WERI-Rb-1 (cell line): ENCODE measurements at regions not wholly inside any gene's neighbourhood (a gene's known extent, or its start where the extent isn't known, plus 50 kb on each side); places are given as distances from the start of the nearest gene placed in this dataset.

Experiments used
- DNase-seq: peaks from one replicate; pipeline ENCODE4 v3.0.0-alpha.2; 2020
- H3K27ac ChIP-seq: fragments of 250-450 bp; sonication (Bioruptor Pico); 2 replicates; pipeline ENCODE4 v1.5.1; 2020; ENCODE audit warnings: mild to moderate bottlenecking, moderate library complexity
- H3K27me3 ChIP-seq: fragments of 250-450 bp; sonication (Bioruptor Pico); 2 replicates; pipeline ENCODE4 v1.5.1; 2021; ENCODE audit warnings: mild to moderate bottlenecking, low read depth, moderate library complexity; ENCODE audit not compliant: insufficient read depth, severe bottlenecking
- H3K36me3 ChIP-seq: fragments of 250-450 bp; sonication (Bioruptor Pico); 2 replicates; pipeline ENCODE4 v1.5.1; 2020; ENCODE audit warnings: mild to moderate bottlenecking, moderate library complexity
- H3K4me3 ChIP-seq: 2 replicates; pipeline ENCODE4 v1.5.1; 2011; ENCODE audit warnings: low read depth, mild to moderate bottlenecking, control low read depth, low read length
- H3K9me3 ChIP-seq: fragments of 250-450 bp; sonication (Bioruptor Pico); 2 replicates; pipeline ENCODE4 v1.5.1; 2021; ENCODE audit warnings: mild to moderate bottlenecking, moderate library complexity; ENCODE audit not compliant: severe bottlenecking
- CTCF ChIP-seq: IDR thresholded peaks from 2 replicates; pipeline ENCODE4 v1.5.1; 2011; ENCODE audit warnings: low read depth, mild to moderate bottlenecking, control low read depth, inconsistent platforms, low read length

- Histone ChIP-seq H3K27ac (peak overlapping the region; percentile 46), H3K27me3 (no peaks in the 10 kb centered on the region), H3K36me3 (no peaks in the 10 kb centered on the region), H3K9me3 (no peaks in the 10 kb centered on the region), H3K4me3 (peak overlapping the region; percentile 83)
- TF ChIP-seq CTCF: peak; percentile 6; the same call in 1 of the 2 replicates
- DNase-seq: peak; percentile 76
These were observed 67.3 kb upstream of the AKT3 start for GRCh38 chr1:243917177-243917862.

- H3K4me3 ChIP-seq: no peak overlapping the region
- no peak overlapping the region for H3K27ac ChIP-seq
- H3K27me3 ChIP-seq: no peaks in the 10 kb centered on the region
- no peaks in the 10 kb centered on the region for H3K9me3 ChIP-seq
- no peaks in the 10 kb centered on the region for H3K36me3 ChIP-seq
- DNase-seq: no peak
- no peak for TF ChIP-seq CTCF
These were observed 66.1 kb upstream of the AKT3 start for GRCh38 chr1:243916160-243916559.

- no peak for DNase-seq
- H3K4me3 ChIP-seq: no peak overlapping the region
- H3K36me3 ChIP-seq: no peaks in the 10 kb centered on the region
- no peak for TF ChIP-seq CTCF
- H3K27me3 ChIP-seq: no peaks in the 10 kb centered on the region
- no peak overlapping the region for H3K27ac ChIP-seq
- H3K9me3 ChIP-seq: no peaks in the 10 kb centered on the region
These were observed 62.3 kb upstream of the AKT3 start for GRCh38 chr1:243912347-243912746.

- Histone ChIP-seq H3K27me3 (no peaks in the 10 kb centered on the region), H3K36me3 (no peaks in the 10 kb centered on the region), H3K27ac (no peak overlapping the region), H3K9me3 (no peaks in the 10 kb centered on the region), H3K4me3 (no peak overlapping the region)
- DNase-seq: no peak
- TF ChIP-seq CTCF: no peak
These were observed 60.6 kb upstream of the AKT3 start for GRCh38 chr1:243910607-243911006.

- Histone ChIP-seq H3K4me3 (no peak overlapping the region), H3K27ac (no peak overlapping the region), H3K9me3 (no peaks in the 10 kb centered on the region), H3K27me3 (no peaks in the 10 kb centered on the region), H3K36me3 (no peaks in the 10 kb centered on the region)
- TF ChIP-seq CTCF: no peak
- DNase-seq: no peak
These were observed 53.9 kb upstream of the AKT3 start for GRCh38 chr1:243903895-243904294.

GRCh38 chr1:243903041-243903440 is 53.0 kb upstream of the AKT3 start:
- Histone ChIP-seq H3K27ac (no peak overlapping the region; the same call in 1 of the 2 replicates), H3K36me3 (no peaks in the 10 kb centered on the region), H3K9me3 (no peaks in the 10 kb centered on the region), H3K4me3 (no peak overlapping the region), H3K27me3 (no peaks in the 10 kb centered on the region)
- no peak for DNase-seq
- TF ChIP-seq CTCF: no peak
